K562 (cell line): ENCODE measurements at regions not wholly inside any gene's neighbourhood (a gene's known extent, or its start where the extent isn't known, plus 50 kb on each side); places are given as distances from the start of the nearest gene placed in this dataset.

Source experiments
- ADNP ChIP-seq: fragments of 200-800 bp; sonication (Bioruptor generic); IDR thresholded peaks from 2 replicates; pipeline ENCODE4 v1.6.1; 2016; ENCODE audit warnings: missing genetic modification characterization, missing compliant biosample characterization
- CEBPB ChIP-seq: fragments of 450-650 bp; IDR thresholded peaks from 2 replicates; pipeline ENCODE4 v1.6.1; 2016; ENCODE audit warnings: missing genetic modification characterization, missing compliant biosample characterization
- CHD2 ChIP-seq: IDR thresholded peaks from 2 replicates; pipeline ENCODE4 v1.6.1; 2011; ENCODE audit warnings: low read depth, low read length
- CREB3 ChIP-seq: fragments of 450-650 bp; conservative IDR thresholded peaks from 2 replicates; pipeline ENCODE4 v1.6.1; 2016; ENCODE audit warnings: missing genetic modification characterization, low read depth, mild to moderate bottlenecking, missing compliant biosample characterization, moderate library complexity
- CTCF ChIP-seq, 3 experiments: IDR thresholded peaks in 2 of 3; conservative IDR thresholded peaks in 1 of 3; 2 replicates each; pipeline ENCODE4 v1.5.1; 2011 to 2012; ENCODE audit warnings: low read length in 3 of 3, mild to moderate bottlenecking in 3 of 3, control low read depth in 2 of 3, improper control_type of control experiment in 1 of 3, inconsistent platforms in 1 of 3, low read depth in 1 of 3, mixed read lengths in 1 of 3, moderate library complexity in 1 of 3; ENCODE audit not compliant: insufficient read depth in 2 of 3
- MEF2D ChIP-seq: conservative IDR thresholded peaks from 2 replicates; pipeline ENCODE4 v1.6.1; 2016; ENCODE audit warnings: low read depth, missing genetic modification characterization, missing compliant biosample characterization
- MEIS2 ChIP-seq: fragments of 450-650 bp; IDR thresholded peaks from 2 replicates; pipeline ENCODE4 v1.6.1; 2014; ENCODE audit warnings: mild to moderate bottlenecking; ENCODE audit not compliant: partially characterized antibody
- POLR2AphosphoS5 ChIP-seq: IDR thresholded peaks from 2 replicates; pipeline ENCODE4 v1.6.1; 2011; ENCODE audit warnings: mild to moderate bottlenecking, low read depth, low read length, moderate library complexity; ENCODE audit not compliant: control insufficient read depth, insufficient read depth
- SMARCC2 ChIP-seq: fragments of 450-650 bp; IDR thresholded peaks from 2 replicates; pipeline ENCODE4 v1.6.1; 2017; ENCODE audit warnings: antibody characterized with exemption, moderate library complexity, mild to moderate bottlenecking, low read depth
- SOX6 ChIP-seq: fragments of 450-650 bp; IDR thresholded peaks from 2 replicates; pipeline ENCODE4 v1.6.1; 2014; ENCODE audit warnings: mild to moderate bottlenecking
- SPI1 ChIP-seq: IDR thresholded peaks from 2 replicates; pipeline ENCODE4 v1.6.1; 2011; ENCODE audit warnings: low read depth, low read length, control low read depth, borderline replicate concordance
- ZC3H8 ChIP-seq: fragments of 450-650 bp; IDR thresholded peaks from 2 replicates; pipeline ENCODE4 v1.6.1; 2017
- ZNF263 ChIP-seq: sonication (generic); formaldehyde crosslinking; IDR thresholded peaks from 2 replicates; pipeline ENCODE4 v1.8.0; 2022; ENCODE audit warnings: mild to moderate bottlenecking, missing genetic modification reagents, borderline replicate concordance
- TF ChIP-seq, protein P1 (sequence below): conservative IDR thresholded peaks from 2 replicates; pipeline ENCODE4 v1.6.1; 2011; ENCODE audit warnings: low read depth, mild to moderate bottlenecking, low read length; ENCODE audit not compliant: control insufficient read depth

DNA sequence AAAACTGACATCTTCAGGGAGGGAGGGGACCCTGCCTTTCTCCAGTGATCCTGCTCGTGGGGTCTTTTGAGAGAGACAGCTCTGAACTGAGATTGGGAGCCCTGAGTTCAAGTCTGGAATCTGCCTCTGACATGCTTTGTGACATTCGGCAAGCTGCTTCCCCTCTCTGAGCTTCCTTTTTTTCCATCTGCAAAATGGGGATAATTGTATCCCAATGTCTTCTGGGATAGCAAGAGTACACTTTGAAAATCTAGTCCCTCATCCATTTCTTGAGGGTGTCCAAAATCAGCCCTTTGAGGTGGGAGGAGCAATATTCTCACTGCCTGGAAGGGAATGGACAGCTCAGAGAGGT lies 186.3 kb downstream of the RGS3 start:
- TF ChIP-seq CTCF (IDR thresholded peaks at IDR 0.05 in 2 of 3, conservative IDR thresholded peaks at IDR 0.05 in 1 of 3; ENCODE audit: insufficient read depth in 2 of 3, low read depth in 1 of 3, low read length in 3 of 3) (no peak), SPI1 (no peak), CHD2 (no peak), POLR2AphosphoS5 (no peak), MEIS2 (no peak), CEBPB (tag) (no peak), ZC3H8 (no peak), SOX6 (no peak), SMARCC2 (no peak), CREB3 (tag) (no peak), MEF2D (tag) (no peak), ZNF263 (CRISPR knock-in tag) (no peak), ADNP (0 out of 2 replicates have a peak, but pooled peaks have one; percentile 40)
- TF ChIP-seq, protein P1, sequence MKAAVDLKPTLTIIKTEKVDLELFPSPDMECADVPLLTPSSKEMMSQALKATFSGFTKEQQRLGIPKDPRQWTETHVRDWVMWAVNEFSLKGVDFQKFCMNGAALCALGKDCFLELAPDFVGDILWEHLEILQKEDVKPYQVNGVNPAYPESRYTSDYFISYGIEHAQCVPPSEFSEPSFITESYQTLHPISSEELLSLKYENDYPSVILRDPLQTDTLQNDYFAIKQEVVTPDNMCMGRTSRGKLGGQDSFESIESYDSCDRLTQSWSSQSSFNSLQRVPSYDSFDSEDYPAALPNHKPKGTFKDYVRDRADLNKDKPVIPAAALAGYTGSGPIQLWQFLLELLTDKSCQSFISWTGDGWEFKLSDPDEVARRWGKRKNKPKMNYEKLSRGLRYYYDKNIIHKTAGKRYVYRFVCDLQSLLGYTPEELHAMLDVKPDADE = no peak
